Mammary epithelial cell (primary cell): ENCODE measurements at regions not wholly inside any gene's neighbourhood (a gene's known extent, or its start where the extent isn't known, plus 50 kb on each side); places are given as distances from the start of the nearest gene placed in this dataset.

ENCODE experiments used
- CTCF ChIP-seq, 2 donors: IDR thresholded peaks in 1 of 2; conservative IDR thresholded peaks in 1 of 2; 2 replicates each; pipeline ENCODE4 v1.5.1; 2011 to 2012; ENCODE audit warnings: inconsistent platforms in 2 of 2, low read length in 2 of 2, mild to moderate bottlenecking in 2 of 2, control low read depth in 1 of 2, low read depth in 1 of 2; ENCODE audit not compliant: insufficient read depth in 1 of 2; ENCODE audit errors: extremely low read depth in 1 of 2
- EZH2 ChIP-seq: IDR thresholded peaks from 2 replicates; pipeline ENCODE4 v1.6.1; 2012; ENCODE audit warnings: low read length, inconsistent platforms, borderline replicate concordance

- TF ChIP-seq CTCF (conservative IDR thresholded peaks at IDR 0.05 in 1 of 2, IDR thresholded peaks at IDR 0.05 in 1 of 2; ENCODE audit: extremely low read depth in 1 of 2, insufficient read depth in 1 of 2, low read depth in 1 of 2, low read length in 2 of 2) (no peak), EZH2 (no peak)
These were observed 641.9 kb upstream of the CDH6 start for GRCh38 chr5:30551618-30552017.
